OCI-LY7 (cell line): ENCODE measurements at regions not wholly inside any gene's neighbourhood (a gene's known extent, or its start where the extent isn't known, plus 50 kb on each side); places are given as distances from the start of the nearest gene placed in this dataset.

ENCODE experiments used
- CTCF ChIP-seq: fragments of 200-600 bp; sonication (generic); conservative IDR thresholded peaks from 2 replicates; pipeline ENCODE4 v1.5.1; 2014; ENCODE audit warnings: mild to moderate bottlenecking, antibody characterized with exemption, low read length, moderate library complexity, mixed read lengths
- EZH2phosphoT487 ChIP-seq: fragments of 200-600 bp; sonication (generic); IDR thresholded peaks from 2 replicates; pipeline ENCODE4 v1.6.1; 2018; ENCODE audit warnings: low read depth, borderline replicate concordance, mild to moderate bottlenecking, mixed run types, antibody characterized with exemption, low read length, moderate library complexity, mixed read lengths

- TF ChIP-seq CTCF (no peak), EZH2phosphoT487 (no peak)
These were observed 69.9 kb upstream of the POU3F2 start for GRCh38 chr6:98764373-98764911.
